ENCODE measurements at regions not wholly inside any gene's neighbourhood (a gene's known extent, or its start where the extent isn't known, plus 50 kb on each side); places are given as distances from the start of the nearest gene placed in this dataset.

DNA sequence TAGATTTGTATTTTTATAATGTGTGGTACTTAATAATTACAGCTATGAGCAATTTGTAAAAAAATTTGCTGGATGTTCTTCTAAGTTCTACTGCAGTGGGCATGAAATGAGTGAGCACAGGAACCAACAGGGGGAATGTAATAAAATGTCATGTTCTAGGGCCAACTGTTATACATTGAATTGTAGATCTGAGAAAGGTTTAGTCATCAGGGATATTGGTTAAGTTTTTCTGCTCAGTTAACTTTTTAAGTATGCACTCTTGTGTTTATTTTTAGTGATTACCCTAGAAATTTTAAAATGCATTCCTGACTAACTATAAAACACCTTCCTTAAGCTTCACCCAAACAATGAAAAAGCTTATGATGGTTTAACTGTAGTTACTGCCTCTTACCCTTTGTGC, 101.8 kb downstream of the CAND1 start:
- intact Hi-C loops (cut with micrococcal nuclease): no loop called here
- Mint-ChIP-seq H3K36me3 (ENCODE audit: low read depth) (peaks cover 2% of the 10 kb centered on the region), H3K4me3 (no peak overlapping the region), H3K9me3 (peaks cover 9% of the 10 kb centered on the region), H3K4me1 (ENCODE audit: low read depth) (no peaks in the 10 kb centered on the region), H3K27ac (no peak overlapping the region), H3K27me3 (ENCODE audit: insufficient read depth) (no peaks in the 10 kb centered on the region)
- no peak for DNase-seq (ENCODE audit: low spot score)

DNA sequence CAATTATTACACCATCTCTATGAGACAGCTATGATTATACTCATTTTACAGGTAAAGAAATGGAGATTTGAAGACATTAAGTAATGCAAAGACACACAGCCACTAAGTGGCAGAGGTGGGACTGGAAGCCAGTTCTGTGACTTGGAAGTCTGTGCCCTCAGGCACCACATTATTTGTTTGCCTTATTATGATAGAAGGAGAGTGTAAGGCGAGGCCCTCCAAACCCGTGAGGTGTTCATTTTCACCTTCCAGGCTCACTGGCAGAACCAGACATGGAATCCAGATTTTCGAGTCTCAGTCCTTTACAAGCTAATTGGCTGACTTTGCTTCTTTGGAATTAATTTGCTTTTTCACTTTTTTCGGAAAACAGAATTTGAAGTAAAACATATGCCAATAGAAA, 107.9 kb downstream of the CAND1 start:
- peaks cover 8% of the 10 kb centered on the region for H3K9me3 Mint-ChIP-seq
- DNase-seq (ENCODE audit: low spot score): no peak
- H3K4me3 Mint-ChIP-seq: no peak overlapping the region
- H3K36me3 Mint-ChIP-seq (ENCODE audit: low read depth): peaks cover 5% of the 10 kb centered on the region
- H3K4me1 Mint-ChIP-seq (ENCODE audit: low read depth): peaks cover under 1% of the 10 kb centered on the region
- H3K27me3 Mint-ChIP-seq (ENCODE audit: insufficient read depth): peaks cover 2% of the 10 kb centered on the region
- no peak overlapping the region for H3K27ac Mint-ChIP-seq
- intact Hi-C loops (cut with micrococcal nuclease): no loop called here

GRCh38 chr12:67377541-67377940, 108.4 kb downstream of the CAND1 start:
- peaks cover 3% of the 10 kb centered on the region for H3K36me3 Mint-ChIP-seq (ENCODE audit: low read depth)
- H3K9me3 Mint-ChIP-seq: peaks cover 3% of the 10 kb centered on the region
- H3K27ac Mint-ChIP-seq: no peak overlapping the region
- DNase-seq (ENCODE audit: low spot score): no peak
- peaks cover 6% of the 10 kb centered on the region for H3K4me1 Mint-ChIP-seq (ENCODE audit: low read depth)
- H3K27me3 Mint-ChIP-seq (ENCODE audit: insufficient read depth): peaks cover 2% of the 10 kb centered on the region
- intact Hi-C loops (cut with micrococcal nuclease): no loop called here
- no peak overlapping the region for H3K4me3 Mint-ChIP-seq

DNA sequence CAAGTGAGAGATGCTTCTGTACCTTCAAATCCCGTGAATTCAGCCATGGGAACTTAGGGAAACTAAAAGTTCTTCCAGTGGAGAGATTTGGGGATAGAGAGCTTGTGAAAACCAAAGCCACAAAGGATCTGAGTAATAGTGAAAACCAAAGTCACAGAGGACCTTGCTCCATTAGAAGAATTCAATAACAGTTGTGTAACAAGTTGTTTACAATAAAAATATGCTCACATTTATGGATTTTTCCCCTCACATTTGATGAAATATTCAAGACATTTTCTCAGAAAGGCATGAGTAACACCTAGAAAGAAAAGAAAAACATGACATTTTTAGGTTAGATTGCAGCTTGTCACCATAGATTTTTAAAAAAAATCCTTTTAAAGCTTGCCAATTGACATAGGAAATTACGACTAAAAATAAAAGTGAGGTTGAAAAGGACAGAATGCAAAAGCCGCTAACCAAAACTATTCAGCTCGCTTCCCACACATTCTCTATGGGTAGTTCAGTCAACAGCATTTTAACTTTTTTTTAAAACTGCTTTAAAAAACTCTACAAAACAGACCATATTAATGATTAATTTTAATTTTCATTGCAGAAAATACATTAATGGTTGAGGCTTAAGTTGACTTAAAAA, 113.2 kb downstream of the CAND1 start:
- DNase-seq (ENCODE audit: low spot score): no peak
- Mint-ChIP-seq H3K27me3 (ENCODE audit: insufficient read depth) (no peaks in the 10 kb centered on the region), H3K9me3 (no peaks in the 10 kb centered on the region), H3K4me3 (no peak overlapping the region), H3K36me3 (ENCODE audit: low read depth) (peaks cover 3% of the 10 kb centered on the region), H3K27ac (no peak overlapping the region), H3K4me1 (ENCODE audit: low read depth) (peaks cover 9% of the 10 kb centered on the region)
- intact Hi-C loops (cut with micrococcal nuclease): no loop called here

DNA sequence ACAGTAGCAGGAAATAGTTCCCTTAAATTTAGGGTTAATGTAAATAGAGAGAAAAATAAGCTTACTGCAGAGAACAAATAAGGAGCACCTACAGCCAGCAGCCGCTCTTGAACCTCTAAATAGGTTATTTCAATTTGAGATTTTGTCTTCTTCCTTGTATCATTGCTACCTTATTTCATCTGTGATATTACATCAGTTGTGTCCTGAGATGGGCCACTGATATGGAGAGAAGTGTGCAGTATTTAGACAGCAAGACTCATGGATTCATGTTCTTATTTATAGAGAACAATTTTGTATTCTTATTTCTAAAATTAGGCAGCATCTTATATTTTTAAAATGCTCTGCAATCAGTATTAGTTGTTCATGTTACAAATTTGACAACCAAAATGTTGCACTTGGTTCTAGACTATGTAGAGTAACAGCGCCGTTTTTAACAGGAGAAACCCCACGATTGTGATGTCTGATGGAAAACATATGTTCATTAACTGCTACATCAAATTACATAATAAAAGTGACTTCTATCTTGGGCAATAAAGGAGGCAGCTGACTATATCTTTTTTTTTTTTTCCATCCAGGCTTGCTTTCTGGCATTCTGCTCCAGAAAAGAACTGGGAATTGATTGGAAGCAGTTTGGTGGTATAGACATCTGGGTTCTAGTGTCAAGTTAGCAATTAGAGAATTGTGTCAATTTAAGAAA, 117.9 kb downstream of the CAND1 start:
- intact Hi-C loops (cut with micrococcal nuclease): no loop called here
- DNase-seq (ENCODE audit: low spot score): no peak
- Mint-ChIP-seq H3K36me3 (ENCODE audit: low read depth) (no peaks in the 10 kb centered on the region), H3K27ac (no peak overlapping the region), H3K4me1 (ENCODE audit: low read depth) (peaks cover 9% of the 10 kb centered on the region), H3K27me3 (ENCODE audit: insufficient read depth) (no peaks in the 10 kb centered on the region), H3K9me3 (no peaks in the 10 kb centered on the region), H3K4me3 (no peak overlapping the region)

GRCh38 chr12:67388331-67389138, 119.4 kb downstream of the CAND1 start:
- no peak for DNase-seq (ENCODE audit: low spot score)
- intact Hi-C loops (cut with micrococcal nuclease): no loop called here

GRCh38 chr12:67390273-67390672, 121.1 kb downstream of the CAND1 start:
- no peaks in the 10 kb centered on the region for H3K4me1 Mint-ChIP-seq (ENCODE audit: low read depth)
- H3K36me3 Mint-ChIP-seq (ENCODE audit: low read depth): no peaks in the 10 kb centered on the region
- DNase-seq (ENCODE audit: low spot score): no peak
- no peak overlapping the region for H3K27ac Mint-ChIP-seq
- no peak overlapping the region for H3K4me3 Mint-ChIP-seq
- H3K9me3 Mint-ChIP-seq: no peaks in the 10 kb centered on the region
- intact Hi-C loops (cut with micrococcal nuclease): no loop called here
- no peaks in the 10 kb centered on the region for H3K27me3 Mint-ChIP-seq (ENCODE audit: insufficient read depth)

More at GRCh38 chr12:67388331-67389138, 119.4 kb downstream of the CAND1 start:
- no peaks in the 10 kb centered on the region for H3K36me3 Mint-ChIP-seq (ENCODE audit: low read depth)
- H3K9me3 Mint-ChIP-seq: no peaks in the 10 kb centered on the region
- no peaks in the 10 kb centered on the region for H3K4me1 Mint-ChIP-seq (ENCODE audit: low read depth)
- no peaks in the 10 kb centered on the region for H3K27me3 Mint-ChIP-seq (ENCODE audit: insufficient read depth)
- H3K4me3 Mint-ChIP-seq: no peak overlapping the region
- H3K27ac Mint-ChIP-seq: no peak overlapping the region

DNA sequence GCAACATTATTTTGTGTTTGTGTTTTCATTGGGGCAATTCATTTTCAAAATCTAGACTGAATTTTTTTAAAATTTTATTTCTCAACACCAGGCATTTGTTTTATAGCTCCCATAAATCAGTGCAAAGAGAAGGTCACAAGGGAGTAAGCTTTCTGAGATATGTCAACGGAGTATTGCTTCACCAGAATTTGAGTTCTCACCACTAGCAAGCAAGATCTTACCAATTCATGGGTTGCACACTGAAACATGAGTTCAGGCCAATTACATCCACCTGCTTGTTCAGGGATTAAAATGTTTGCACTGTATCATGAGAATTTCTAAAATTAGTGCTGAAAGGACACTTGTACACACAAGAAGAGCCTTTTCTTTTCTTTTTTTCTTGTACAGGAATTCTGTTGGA, 121.9 kb downstream of the CAND1 start:
- Mint-ChIP-seq H3K4me3 (no peak overlapping the region), H3K27ac (no peak overlapping the region), H3K36me3 (ENCODE audit: low read depth) (no peaks in the 10 kb centered on the region), H3K4me1 (ENCODE audit: low read depth) (no peaks in the 10 kb centered on the region), H3K9me3 (no peaks in the 10 kb centered on the region), H3K27me3 (ENCODE audit: insufficient read depth) (no peaks in the 10 kb centered on the region)
- no peak for DNase-seq (ENCODE audit: low spot score)
- intact Hi-C loops (cut with micrococcal nuclease): no loop called here

- Mint-ChIP-seq H3K36me3 (ENCODE audit: low read depth) (no peaks in the 10 kb centered on the region), H3K27me3 (ENCODE audit: insufficient read depth) (peaks cover under 1% of the 10 kb centered on the region), H3K4me3 (no peak overlapping the region), H3K4me1 (ENCODE audit: low read depth) (no peaks in the 10 kb centered on the region), H3K9me3 (no peaks in the 10 kb centered on the region), H3K27ac (no peak overlapping the region)
- intact Hi-C loops (cut with micrococcal nuclease): no loop called here
- DNase-seq (ENCODE audit: low spot score): no peak
These were observed 122.5 kb downstream of the CAND1 start for GRCh38 chr12:67391656-67392055.

DNA sequence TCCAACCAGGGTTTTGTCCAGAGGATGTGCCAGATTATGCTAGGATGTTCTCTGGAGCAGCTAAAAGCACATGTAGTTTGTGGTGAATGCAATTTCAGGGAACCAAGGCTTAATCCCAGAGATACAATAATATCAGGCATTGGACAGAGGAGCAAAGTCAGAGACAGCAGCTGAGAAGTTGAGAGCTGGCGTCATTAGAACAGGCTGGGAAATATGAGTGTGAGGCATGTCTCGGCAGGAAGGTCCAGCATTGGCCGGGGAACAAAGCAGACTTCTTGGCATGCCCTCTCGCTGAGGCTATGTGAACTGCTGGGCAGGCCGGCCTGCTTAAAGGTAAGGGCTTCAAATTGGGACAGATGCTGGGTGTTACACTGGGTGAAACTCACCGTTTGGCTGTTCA, 125.4 kb downstream of the CAND1 start:
- H3K27ac Mint-ChIP-seq: no peak overlapping the region
- H3K27me3 Mint-ChIP-seq (ENCODE audit: insufficient read depth): peaks cover 3% of the 10 kb centered on the region
- H3K9me3 Mint-ChIP-seq: no peaks in the 10 kb centered on the region
- H3K4me1 Mint-ChIP-seq (ENCODE audit: low read depth): no peaks in the 10 kb centered on the region
- no peak overlapping the region for H3K4me3 Mint-ChIP-seq
- no peak for DNase-seq (ENCODE audit: low spot score)
- intact Hi-C loops (cut with micrococcal nuclease): no loop called here
- H3K36me3 Mint-ChIP-seq (ENCODE audit: low read depth): no peaks in the 10 kb centered on the region

- Mint-ChIP-seq H3K4me1 (ENCODE audit: low read depth) (no peaks in the 10 kb centered on the region), H3K36me3 (ENCODE audit: low read depth) (no peaks in the 10 kb centered on the region), H3K27me3 (ENCODE audit: insufficient read depth) (peaks cover 3% of the 10 kb centered on the region), H3K9me3 (peaks cover 4% of the 10 kb centered on the region), H3K27ac (no peak overlapping the region), H3K4me3 (no peak overlapping the region)
- DNase-seq (ENCODE audit: low spot score): no peak
- intact Hi-C loops (cut with micrococcal nuclease): no loop called here
These were observed 131.6 kb downstream of the CAND1 start for GRCh38 chr12:67400742-67401141.

DNA sequence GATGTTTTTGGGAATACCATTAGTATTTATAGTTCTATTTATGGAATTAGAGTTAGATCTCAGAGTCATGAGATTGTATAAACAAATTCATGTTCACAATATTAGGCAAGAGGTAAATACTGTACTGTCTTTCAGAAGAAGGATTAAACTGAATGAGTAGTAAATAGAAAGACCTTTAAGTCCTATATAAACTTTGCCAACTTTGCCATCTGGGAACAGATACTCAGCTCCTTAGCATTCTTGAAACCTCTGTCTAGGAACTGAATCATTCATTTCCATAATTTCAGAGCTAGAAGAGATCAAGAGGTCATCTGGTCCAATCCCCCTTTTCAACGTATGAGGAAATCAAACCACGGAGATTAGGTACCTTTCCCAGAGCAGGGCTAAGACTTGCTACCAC, 141.1 kb downstream of the CAND1 start:
- DNase-seq (ENCODE audit: low spot score): no peak
- Mint-ChIP-seq H3K9me3 (peaks cover 16% of the 10 kb centered on the region), H3K36me3 (ENCODE audit: low read depth) (peaks cover 3% of the 10 kb centered on the region), H3K4me1 (ENCODE audit: low read depth) (no peaks in the 10 kb centered on the region), H3K4me3 (no peak overlapping the region), H3K27me3 (ENCODE audit: insufficient read depth) (peaks cover 2% of the 10 kb centered on the region), H3K27ac (no peak overlapping the region)
- intact Hi-C loops (cut with micrococcal nuclease): no loop called here

DNA sequence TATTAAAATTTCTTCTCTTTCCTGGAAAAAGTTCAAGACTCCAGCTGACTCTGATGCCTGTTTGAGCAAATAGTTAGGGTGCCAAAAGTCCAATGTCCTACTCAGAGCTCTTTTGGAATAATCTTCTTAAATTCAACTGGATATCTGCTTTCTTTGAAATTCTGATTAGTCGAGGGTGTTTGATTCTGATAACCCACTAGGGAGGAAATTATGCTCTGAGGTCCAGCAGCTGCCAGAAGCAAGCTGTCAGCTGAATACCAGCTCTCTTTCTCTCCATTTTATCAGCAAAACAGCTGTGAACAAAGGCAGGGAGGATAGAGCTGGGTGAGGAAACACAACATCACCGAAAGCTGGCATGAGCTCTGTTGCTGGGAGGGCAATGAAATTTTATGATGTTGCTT, 141.5 kb downstream of the CAND1 start:
- intact Hi-C loops (cut with micrococcal nuclease): no loop called here
- no peak for DNase-seq (ENCODE audit: low spot score)
- Mint-ChIP-seq H3K4me3 (no peak overlapping the region), H3K36me3 (ENCODE audit: low read depth) (peaks cover 3% of the 10 kb centered on the region), H3K9me3 (peaks cover 12% of the 10 kb centered on the region), H3K27ac (no peak overlapping the region), H3K4me1 (ENCODE audit: low read depth) (no peaks in the 10 kb centered on the region), H3K27me3 (ENCODE audit: insufficient read depth) (peaks cover 2% of the 10 kb centered on the region)

All from activated T-helper 1 cell treated with anti-CD3 and anti-CD28 coated beads, Interleukin-12 subunit alpha, Interleukin-12 subunit beta, Interleukin-2, Interleukin-4 antibody, amounts not matched to agents 30 ng/mL and 10 ng/mL and 1 ng/mL, durations not matched to agents 14 hours and 24 hours and 36 hours (primary cell).